ENCODE measurements at regions not wholly inside any gene's neighbourhood (a gene's known extent, or its start where the extent isn't known, plus 50 kb on each side); places are given as distances from the start of the nearest gene placed in this dataset.

- Histone ChIP-seq H3K9ac (ENCODE audit: insufficient read depth, low read depth, low read length) (no peak overlapping the region), H3K9me3 (ENCODE audit: low read length) (no peaks in the 10 kb centered on the region), H3K4me1 (ENCODE audit: insufficient read depth, low read length) (no peaks in the 10 kb centered on the region), H3K36me3 (replicated peaks in 1 of 2; ENCODE audit: control insufficient read depth in 1 of 2, insufficient read depth in 2 of 2, low read length in 2 of 2) (no peaks in the 10 kb centered on the region), H4K20me1 (ENCODE audit: insufficient read depth, low read length) (no peaks in the 10 kb centered on the region), H3K27me3 (ENCODE audit: control insufficient read depth in 1 of 2, insufficient read depth in 2 of 2, low read length in 2 of 2) (peaks cover 0 to 8% of the 10 kb centered on the region in 2 experiments; a peak in 2 of 5 replicates), H3K79me2 (ENCODE audit: insufficient read depth, low read length) (no peaks in the 10 kb centered on the region), H3K27ac (ENCODE audit: extremely low read length, insufficient read depth, low read length) (no peak overlapping the region), H3K4me3 (replicated peaks in 1 of 3; ENCODE audit: insufficient read depth in 1 of 3, low read depth in 2 of 3, low read length in 3 of 3) (no peak overlapping the region), H2AFZ (ENCODE audit: low read length) (no peak overlapping the region), H3K4me2 (ENCODE audit: low read depth, low read length) (no peak overlapping the region)
- in situ Hi-C loops (cut with HindIII; ENCODE audit: extremely low pct_ligation_motif_present, low pct_unique_long_range_greater_than_20kb) (no loop called here), intact Hi-C loops (cut with micrococcal nuclease; ENCODE audit: unreplicated experiment) (no loop called here)
- ChIA-PET CTCF (ENCODE audit: low intra/inter-chr PET ratio, low total read pairs) (no interaction called here), POLR2A (no interaction called here)
- FAIRE-seq (no peak), ATAC-seq (no peak), DNase-seq (ENCODE audit: low spot score) (no peak)
- WGBS (ENCODE audit: low lambda C conversion rate): 38% methylated on average over 2 of the region's 2 CpGs
- TF ChIP-seq ZNF652 (CRISPR knock-in tag; IDR thresholded peaks at IDR 0.05; ENCODE audit: borderline replicate concordance, low read depth): no peak
- TF ChIP-seq ETV6 (CRISPR knock-in tag; conservative IDR thresholded peaks at IDR 0.05): no peak
- TF ChIP-seq, protein P1, sequence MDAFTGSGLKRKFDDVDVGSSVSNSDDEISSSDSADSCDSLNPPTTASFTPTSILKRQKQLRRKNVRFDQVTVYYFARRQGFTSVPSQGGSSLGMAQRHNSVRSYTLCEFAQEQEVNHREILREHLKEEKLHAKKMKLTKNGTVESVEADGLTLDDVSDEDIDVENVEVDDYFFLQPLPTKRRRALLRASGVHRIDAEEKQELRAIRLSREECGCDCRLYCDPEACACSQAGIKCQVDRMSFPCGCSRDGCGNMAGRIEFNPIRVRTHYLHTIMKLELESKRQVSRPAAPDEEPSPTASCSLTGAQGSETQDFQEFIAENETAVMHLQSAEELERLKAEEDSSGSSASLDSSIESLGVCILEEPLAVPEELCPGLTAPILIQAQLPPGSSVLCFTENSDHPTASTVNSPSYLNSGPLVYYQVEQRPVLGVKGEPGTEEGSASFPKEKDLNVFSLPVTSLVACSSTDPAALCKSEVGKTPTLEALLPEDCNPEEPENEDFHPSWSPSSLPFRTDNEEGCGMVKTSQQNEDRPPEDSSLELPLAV (CRISPR knock-in tag; conservative IDR thresholded peaks at IDR 0.05; ENCODE audit: low read depth): no peak
- no peak for TF ChIP-seq ZNF639 (CRISPR knock-in tag; conservative IDR thresholded peaks at IDR 0.05)
- no peak for TF ChIP-seq ZBTB38 (CRISPR knock-in tag; IDR thresholded peaks at IDR 0.05)
- TF ChIP-seq ZBTB8A (CRISPR knock-in tag; IDR thresholded peaks at IDR 0.05; ENCODE audit: borderline replicate concordance, low read depth): no peak
- TF ChIP-seq HDAC1 (CRISPR knock-in tag; IDR thresholded peaks at IDR 0.05): no peak
- no peak for TF ChIP-seq ZNF7 (CRISPR knock-in tag; IDR thresholded peaks at IDR 0.05)
- TF ChIP-seq POLR2G (IDR thresholded peaks at IDR 0.05; ENCODE audit: low read depth, low read length): no peak
- TF ChIP-seq, protein P2, sequence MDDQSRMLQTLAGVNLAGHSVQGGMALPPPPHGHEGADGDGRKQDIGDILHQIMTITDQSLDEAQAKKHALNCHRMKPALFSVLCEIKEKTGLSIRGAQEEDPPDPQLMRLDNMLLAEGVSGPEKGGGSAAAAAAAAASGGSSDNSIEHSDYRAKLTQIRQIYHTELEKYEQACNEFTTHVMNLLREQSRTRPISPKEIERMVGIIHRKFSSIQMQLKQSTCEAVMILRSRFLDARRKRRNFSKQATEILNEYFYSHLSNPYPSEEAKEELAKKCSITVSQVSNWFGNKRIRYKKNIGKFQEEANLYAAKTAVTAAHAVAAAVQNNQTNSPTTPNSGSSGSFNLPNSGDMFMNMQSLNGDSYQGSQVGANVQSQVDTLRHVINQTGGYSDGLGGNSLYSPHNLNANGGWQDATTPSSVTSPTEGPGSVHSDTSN (CRISPR knock-in tag; IDR thresholded peaks at IDR 0.05; ENCODE audit: borderline replicate concordance): no peak
- no peak for TF ChIP-seq JUN (CRISPR knock-in tag; IDR thresholded peaks at IDR 0.05)
- TF ChIP-seq TEAD2 (CRISPR knock-in tag; IDR thresholded peaks at IDR 0.05): no peak
- TF ChIP-seq CEBPZ (IDR thresholded peaks at IDR 0.05; ENCODE audit: low read length): no peak
- no peak for TF ChIP-seq NFKB2 (CRISPR knock-in tag; IDR thresholded peaks at IDR 0.05; ENCODE audit: borderline replicate concordance)
- no peak for TF ChIP-seq CCAR2 (optimal IDR thresholded peaks at IDR 0.05; ENCODE audit: low read depth, low read length)
- no peak for TF ChIP-seq SCMH1 (CRISPR knock-in tag; IDR thresholded peaks at IDR 0.05; ENCODE audit: borderline replicate concordance)
- TF ChIP-seq MTA1 (CRISPR knock-in tag; IDR thresholded peaks at IDR 0.05; ENCODE audit: borderline replicate concordance): no peak
- BruUV-seq (replicated peaks): no TSS peak
Measured at GRCh38 chr18:26729449-26729848, 136.1 kb downstream of the AQP4 start.
